Peyer's patch (tissue), 4 donors: ENCODE measurements at regions not wholly inside any gene's neighbourhood (a gene's known extent, or its start where the extent isn't known, plus 50 kb on each side); places are given as distances from the start of the nearest gene placed in this dataset.

Experiments used
- POLR2A ChIP-seq, 2 donors: fragments of 450-650 bp; IDR thresholded peaks; one replicate each; pipeline ENCODE4 v1.5.1; 2017; ENCODE audit warnings: antibody characterized with exemption in 2 of 2, mild to moderate bottlenecking in 2 of 2, moderate library complexity in 2 of 2
- TF ChIP-seq, protein P1 (sequence below), 6 experiments: fragments of 450-650 bp in 4 of 6; fragments of 200-600 bp in 2 of 6; sonication (generic) in 1 of 6; IDR thresholded peaks; one replicate each; pipeline ENCODE4 v1.5.1; 2017 to 2019; ENCODE audit warnings: antibody characterized with exemption in 6 of 6, mild to moderate bottlenecking in 3 of 6, moderate library complexity in 1 of 6

DNA sequence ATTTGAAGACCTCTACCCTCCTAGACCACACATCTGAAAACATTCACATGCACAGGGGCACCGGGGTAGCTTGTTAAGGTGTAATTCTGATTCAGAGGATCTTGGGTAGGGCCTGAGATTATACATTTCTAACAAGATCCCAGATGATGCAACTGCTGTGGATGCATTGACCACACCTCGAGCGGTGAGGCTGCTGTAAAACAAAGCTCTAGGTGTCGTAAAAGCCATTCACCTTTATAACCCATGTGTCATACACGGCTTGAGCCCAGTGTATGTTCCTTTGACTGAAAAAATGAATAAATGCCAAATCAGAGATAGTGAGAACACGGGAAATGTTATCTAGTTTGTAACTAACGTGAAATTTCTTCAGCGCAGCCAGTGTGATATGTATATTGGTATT lies 1578.2 kb upstream of the WWC1 start:
- TF ChIP-seq, protein P1, sequence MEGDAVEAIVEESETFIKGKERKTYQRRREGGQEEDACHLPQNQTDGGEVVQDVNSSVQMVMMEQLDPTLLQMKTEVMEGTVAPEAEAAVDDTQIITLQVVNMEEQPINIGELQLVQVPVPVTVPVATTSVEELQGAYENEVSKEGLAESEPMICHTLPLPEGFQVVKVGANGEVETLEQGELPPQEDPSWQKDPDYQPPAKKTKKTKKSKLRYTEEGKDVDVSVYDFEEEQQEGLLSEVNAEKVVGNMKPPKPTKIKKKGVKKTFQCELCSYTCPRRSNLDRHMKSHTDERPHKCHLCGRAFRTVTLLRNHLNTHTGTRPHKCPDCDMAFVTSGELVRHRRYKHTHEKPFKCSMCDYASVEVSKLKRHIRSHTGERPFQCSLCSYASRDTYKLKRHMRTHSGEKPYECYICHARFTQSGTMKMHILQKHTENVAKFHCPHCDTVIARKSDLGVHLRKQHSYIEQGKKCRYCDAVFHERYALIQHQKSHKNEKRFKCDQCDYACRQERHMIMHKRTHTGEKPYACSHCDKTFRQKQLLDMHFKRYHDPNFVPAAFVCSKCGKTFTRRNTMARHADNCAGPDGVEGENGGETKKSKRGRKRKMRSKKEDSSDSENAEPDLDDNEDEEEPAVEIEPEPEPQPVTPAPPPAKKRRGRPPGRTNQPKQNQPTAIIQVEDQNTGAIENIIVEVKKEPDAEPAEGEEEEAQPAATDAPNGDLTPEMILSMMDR (IDR thresholded peaks at IDR 0.05) = no peak
- TF ChIP-seq POLR2A (IDR thresholded peaks at IDR 0.05) = no peak
